Gastrocnemius medialis (tissue), 4 donors: ENCODE measurements at regions not wholly inside any gene's neighbourhood (a gene's known extent, or its start where the extent isn't known, plus 50 kb on each side); places are given as distances from the start of the nearest gene placed in this dataset.

Source experiments
- ATAC-seq, 2 donors: fragments of 150-250 bp; one replicate each; pipeline ENCODE4 v1.9.1; 2016
- DNase-seq, 2 donors: peaks; one replicate each; pipeline ENCODE4 v3.0.0-alpha.2; 2019
- H3K27ac ChIP-seq, 4 donors: fragments of 200-600 bp; sonication (generic); 1 replicate in 1 of 4; 2 replicates in 3 of 4; pipeline ENCODE4 v1.5.1; 2016 to 2018; ENCODE audit warnings: mild to moderate bottlenecking in 2 of 4, moderate library complexity in 1 of 4
- H3K27me3 ChIP-seq, 3 donors: fragments of 200-600 bp; sonication (generic) in 2 of 3; 1 replicate in 1 of 3; 2 replicates in 2 of 3; pipeline versions ENCODE4 v1.5.1 to v1.6.0; 2016 to 2019; ENCODE audit warnings: mild to moderate bottlenecking in 1 of 3, moderate library complexity in 1 of 3
- H3K36me3 ChIP-seq, 2 donors: fragments of 200-600 bp; sonication (generic) in 1 of 2; one replicate each; pipeline ENCODE4 v1.5.1; 2017 to 2018
- H3K4me1 ChIP-seq, 2 donors: fragments of 200-600 bp; sonication (generic) in 1 of 2; one replicate each; pipeline ENCODE4 v1.5.1; 2016 to 2017; ENCODE audit warnings: mild to moderate bottlenecking in 2 of 2
- H3K4me3 ChIP-seq, 4 donors: fragments of 200-600 bp; sonication (generic) in 3 of 4; 1 replicate in 1 of 4; 2 replicates in 3 of 4; pipeline ENCODE4 v1.5.1; 2016 to 2019; ENCODE audit warnings: mild to moderate bottlenecking in 2 of 4
- H3K9me3 ChIP-seq, 3 donors: fragments of 200-600 bp; sonication (generic) in 2 of 3; 1 replicate in 1 of 3; 2 replicates in 2 of 3; pipeline ENCODE4 v1.5.1; 2016 to 2019
- POLR2A ChIP-seq, 2 donors: fragments of 450-650 bp; IDR thresholded peaks; one replicate each; pipeline ENCODE4 v1.6.1; 2017; ENCODE audit warnings: antibody characterized with exemption in 2 of 2, mild to moderate bottlenecking in 2 of 2, moderate library complexity in 2 of 2
- in situ Hi-C, 4 donors: fragments of 200-750 bp; cut with MboI; loops; one replicate each; pipeline versions ENCODE4 v1.15.0 to v1.8.0; 2017; ENCODE audit warnings: low sequenced_read_pairs in 4 of 4
- intact Hi-C: fragments of 100-400 bp; cut with DNase I; formaldehyde crosslinking; loops from one replicate; pipeline ENCODE4 v1.15.1; 2023; ENCODE audit warnings: low total_unique reads
- TF ChIP-seq, protein P1 (sequence below), 5 experiments: fragments of 450-650 bp in 3 of 5; fragments of 200-600 bp in 2 of 5; sonication (generic) in 2 of 5; IDR thresholded peaks in 4 of 5; conservative IDR thresholded peaks in 1 of 5; 1 replicate in 4 of 5; 2 replicates in 1 of 5; pipeline ENCODE4 v1.5.1; 2016 to 2019; ENCODE audit warnings: antibody characterized with exemption in 5 of 5, mild to moderate bottlenecking in 3 of 5, moderate library complexity in 3 of 5

- intact Hi-C loops (no loop called here), in situ Hi-C loops (no loop called here)
- no peak overlapping the region for H3K27ac ChIP-seq
- H3K9me3 ChIP-seq: no peaks in the 10 kb centered on the region
- no peak overlapping the region for H3K4me3 ChIP-seq
- DNase-seq: no peak
- no peak for ATAC-seq
- no peak for TF ChIP-seq POLR2A (IDR thresholded peaks at IDR 0.05)
- TF ChIP-seq, protein P1, sequence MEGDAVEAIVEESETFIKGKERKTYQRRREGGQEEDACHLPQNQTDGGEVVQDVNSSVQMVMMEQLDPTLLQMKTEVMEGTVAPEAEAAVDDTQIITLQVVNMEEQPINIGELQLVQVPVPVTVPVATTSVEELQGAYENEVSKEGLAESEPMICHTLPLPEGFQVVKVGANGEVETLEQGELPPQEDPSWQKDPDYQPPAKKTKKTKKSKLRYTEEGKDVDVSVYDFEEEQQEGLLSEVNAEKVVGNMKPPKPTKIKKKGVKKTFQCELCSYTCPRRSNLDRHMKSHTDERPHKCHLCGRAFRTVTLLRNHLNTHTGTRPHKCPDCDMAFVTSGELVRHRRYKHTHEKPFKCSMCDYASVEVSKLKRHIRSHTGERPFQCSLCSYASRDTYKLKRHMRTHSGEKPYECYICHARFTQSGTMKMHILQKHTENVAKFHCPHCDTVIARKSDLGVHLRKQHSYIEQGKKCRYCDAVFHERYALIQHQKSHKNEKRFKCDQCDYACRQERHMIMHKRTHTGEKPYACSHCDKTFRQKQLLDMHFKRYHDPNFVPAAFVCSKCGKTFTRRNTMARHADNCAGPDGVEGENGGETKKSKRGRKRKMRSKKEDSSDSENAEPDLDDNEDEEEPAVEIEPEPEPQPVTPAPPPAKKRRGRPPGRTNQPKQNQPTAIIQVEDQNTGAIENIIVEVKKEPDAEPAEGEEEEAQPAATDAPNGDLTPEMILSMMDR (IDR thresholded peaks at IDR 0.05 in 4 of 5, conservative IDR thresholded peaks at IDR 0.05 in 1 of 5): no peak
- H3K27me3 ChIP-seq: no peaks in the 10 kb centered on the region
- no peaks in the 10 kb centered on the region for H3K36me3 ChIP-seq
- H3K4me1 ChIP-seq: no peaks in the 10 kb centered on the region
These were observed 215.6 kb upstream of the MAP2 start for GRCh38 chr2:209208211-209208610.

- Histone ChIP-seq H3K4me1 (no peaks in the 10 kb centered on the region), H3K4me3 (no peak overlapping the region), H3K36me3 (no peaks in the 10 kb centered on the region), H3K9me3 (no peaks in the 10 kb centered on the region), H3K27me3 (no peaks in the 10 kb centered on the region), H3K27ac (no peak overlapping the region)
- DNase-seq (no peak), ATAC-seq (no peak)
- no peak for TF ChIP-seq POLR2A (IDR thresholded peaks at IDR 0.05)
- TF ChIP-seq, protein P1 (IDR thresholded peaks at IDR 0.05 in 4 of 5, conservative IDR thresholded peaks at IDR 0.05 in 1 of 5): no peak
- in situ Hi-C loops (no loop called here), intact Hi-C loops (no loop called here)
These were observed 213.9 kb upstream of the MAP2 start for GRCh38 chr2:209209943-209210342.

DNA sequence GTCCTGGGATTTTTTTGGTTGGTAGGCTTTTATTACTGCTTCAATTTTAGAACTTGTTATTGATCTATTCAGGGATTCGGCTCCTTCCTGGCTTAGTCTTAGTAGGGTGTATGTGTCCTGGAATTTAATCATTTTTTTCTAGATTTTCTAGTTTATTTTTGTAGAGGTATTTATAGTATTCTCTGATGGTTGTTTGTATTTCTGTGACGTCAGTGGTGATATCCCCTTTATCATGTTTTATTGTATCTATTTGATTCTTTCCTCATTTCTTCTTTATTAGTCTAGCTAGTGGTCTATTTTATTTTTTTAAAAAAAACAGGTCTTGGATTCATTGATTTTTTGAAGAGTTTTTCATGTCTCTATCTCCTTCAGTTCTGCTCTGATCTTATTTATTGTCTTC lies 193.3 kb upstream of the MAP2 start:
- in situ Hi-C loops: no loop called here
- no peaks in the 10 kb centered on the region for H3K9me3 ChIP-seq

DNA sequence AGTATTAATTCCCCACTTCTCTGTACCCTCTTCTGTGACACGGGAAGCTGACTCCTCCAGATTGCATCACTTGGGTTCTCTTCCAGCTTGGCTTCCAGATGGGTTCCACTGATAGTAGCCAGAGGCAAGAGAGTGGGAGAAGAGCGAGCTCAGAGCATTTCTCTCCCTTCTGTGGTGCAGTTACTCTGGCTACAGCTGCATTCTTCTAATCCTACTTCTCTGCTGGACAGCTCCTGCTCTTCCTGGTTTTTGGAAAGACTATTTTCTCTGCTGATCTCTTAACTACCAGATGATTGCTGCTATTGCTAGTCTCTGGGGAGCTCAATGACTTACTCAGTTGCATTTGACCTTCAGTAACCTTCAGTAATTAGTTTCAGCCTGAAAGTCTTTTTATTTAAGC lies 187.5 kb upstream of the MAP2 start:
- no peak for TF ChIP-seq POLR2A (IDR thresholded peaks at IDR 0.05)
- TF ChIP-seq, protein P1 (IDR thresholded peaks at IDR 0.05 in 4 of 5, conservative IDR thresholded peaks at IDR 0.05 in 1 of 5): no peak
- no peak for DNase-seq
- Histone ChIP-seq H3K4me1 (no peaks in the 10 kb centered on the region), H3K27me3 (no peaks in the 10 kb centered on the region), H3K4me3 (no peak overlapping the region), H3K9me3 (no peaks in the 10 kb centered on the region), H3K27ac (no peak overlapping the region), H3K36me3 (no peaks in the 10 kb centered on the region)
- intact Hi-C loops (no loop called here), in situ Hi-C loops (no loop called here)
- ATAC-seq: no peak

More for the DNA sequence above, 193.3 kb upstream of the MAP2 start:
- H3K36me3 ChIP-seq: no peaks in the 10 kb centered on the region
- TF ChIP-seq, protein P1 (IDR thresholded peaks at IDR 0.05 in 4 of 5, conservative IDR thresholded peaks at IDR 0.05 in 1 of 5): no peak
- no peak for TF ChIP-seq POLR2A (IDR thresholded peaks at IDR 0.05)
- no peaks in the 10 kb centered on the region for H3K27me3 ChIP-seq
- no peaks in the 10 kb centered on the region for H3K4me1 ChIP-seq
- DNase-seq (no peak), ATAC-seq (no peak)
- H3K27ac ChIP-seq: no peak overlapping the region
- H3K4me3 ChIP-seq: no peak overlapping the region
- intact Hi-C loops: no loop called here
